Sigmoid colon (tissue), 6 donors: ENCODE measurements at regions not wholly inside any gene's neighbourhood (a gene's known extent, or its start where the extent isn't known, plus 50 kb on each side); places are given as distances from the start of the nearest gene placed in this dataset.

Experiments used
- DNase-seq: peaks from one replicate; pipeline ENCODE4 v3.0.0-alpha.2; 2019
- H3K27ac ChIP-seq, 4 donors: fragments of 200-600 bp; sonication (generic); one replicate each; pipeline ENCODE4 v1.5.1; 2016 to 2019; ENCODE audit warnings: mild to moderate bottlenecking in 1 of 4
- H3K27me3 ChIP-seq, 3 donors: fragments of 200-600 bp; sonication (generic); one replicate each; pipeline ENCODE4 v1.5.1; 2019; ENCODE audit warnings: mild to moderate bottlenecking in 1 of 3
- H3K36me3 ChIP-seq, 4 donors: fragments of 200-600 bp; sonication (generic); one replicate each; pipeline ENCODE4 v1.5.1; 2016 to 2019
- H3K4me1 ChIP-seq, 4 donors: fragments of 200-600 bp; sonication (generic); one replicate each; pipeline ENCODE4 v1.5.1; 2017 to 2019
- H3K4me3 ChIP-seq, 4 donors: fragments of 200-600 bp; sonication (generic); one replicate each; pipeline ENCODE4 v1.5.1; 2017 to 2019; ENCODE audit warnings: mild to moderate bottlenecking in 2 of 4, moderate library complexity in 1 of 4
- H3K9me3 ChIP-seq, 4 donors: fragments of 200-600 bp in 3 of 4; sonication (generic) in 3 of 4; one replicate each; pipeline versions ENCODE4 v1.5.1 to v1.6.1; 2013 to 2019
- CTCF ChIP-seq, 4 experiments: fragments of 450-650 bp in 3 of 4; fragments of 200-600 bp in 1 of 4; IDR thresholded peaks; one replicate each; pipeline ENCODE4 v1.5.1; 2016 to 2019; ENCODE audit warnings: antibody characterized with exemption in 4 of 4, mild to moderate bottlenecking in 3 of 4, moderate library complexity in 2 of 4
- EP300 ChIP-seq, 4 donors: sonication (generic); formaldehyde crosslinking; IDR thresholded peaks; one replicate each; pipeline ENCODE4 v1.6.1; 2017; ENCODE audit warnings: antibody characterized with exemption in 4 of 4
- POLR2A ChIP-seq, 2 donors: fragments of 450-650 bp; IDR thresholded peaks; one replicate each; pipeline ENCODE4 v1.6.1; 2016; ENCODE audit warnings: antibody characterized with exemption in 2 of 2, mild to moderate bottlenecking in 2 of 2, moderate library complexity in 2 of 2
- POLR2AphosphoS5 ChIP-seq, 4 donors: sonication (generic); formaldehyde crosslinking; IDR thresholded peaks; one replicate each; pipeline ENCODE4 v1.6.1; 2017; ENCODE audit warnings: antibody characterized with exemption in 4 of 4
- WGBS, 2 donors: extraction: QIAGEN DNeasy Blood & Tissue Kit; methylation state at CpG; one replicate each; pipeline ENCODE4 v1.1.7; 2013; 5-methylcytosine and 5-hydroxymethylcytosine counted together
- intact Hi-C: fragments of 100-400 bp; cut with DNase I; formaldehyde crosslinking; loops from one replicate; pipeline ENCODE4 v1.15.1; 2023
- donor health status: healthy with polysubstance abuse.
- donor health status: healthy.

- no peak for DNase-seq
- Histone ChIP-seq H3K36me3 (no peaks in the 10 kb centered on the region), H3K4me3 (no peak overlapping the region), H3K9me3 (peaks cover 0 to 5% (median 0%) of the 10 kb centered on the region in 4 donors), H3K27ac (no peak overlapping the region), H3K27me3 (no peaks in the 10 kb centered on the region), H3K4me1 (peaks cover 0 to 8% (median 6%) of the 10 kb centered on the region in 4 donors)
- TF ChIP-seq POLR2AphosphoS5 (IDR thresholded peaks at IDR 0.05) (no peak), EP300 (IDR thresholded peaks at IDR 0.05) (no peak), POLR2A (IDR thresholded peaks at IDR 0.05) (no peak), CTCF (IDR thresholded peaks at IDR 0.05) (no peak)
- 89 to 93% methylated on average over 2 of the region's 2 CpGs for WGBS, 2 donors
- intact Hi-C loops: no loop called here
Measured at GRCh38 chr18:34972765-34973414, 68.3 kb upstream of the MAPRE2 start.

- Histone ChIP-seq H3K4me3 (peak overlapping the region in 3 of 4 donors; percentile 69 to 83 (median 73)), H3K27me3 (no peaks in the 10 kb centered on the region), H3K4me1 (peaks cover 0 to 23% (median 15%) of the 10 kb centered on the region in 4 donors), H3K36me3 (no peaks in the 10 kb centered on the region), H3K27ac (peak overlapping the region in 1 of 4 donors; percentile 79), H3K9me3 (peaks cover 0 to 5% (median 0%) of the 10 kb centered on the region in 4 donors)
- 26 to 56% methylated on average over 10 of the region's 10 CpGs for WGBS, 2 donors
- DNase-seq: peak; percentile 66
- intact Hi-C loops: loop anchor here (5.0 kb wide), 2 partner anchors 66 to 94 kb away; partner anchors contain the start of gene MAPRE2
- TF ChIP-seq POLR2A (IDR thresholded peaks at IDR 0.05): no peak
- TF ChIP-seq EP300 (IDR thresholded peaks at IDR 0.05): no peak
- no peak for TF ChIP-seq POLR2AphosphoS5 (IDR thresholded peaks at IDR 0.05)
- TF ChIP-seq CTCF (IDR thresholded peaks at IDR 0.05): no peak
Measured at GRCh38 chr18:34976123-34976522, 65.1 kb upstream of the MAPRE2 start.

GRCh38 chr18:34976534-34976898 is 64.7 kb upstream of the MAPRE2 start:
- 1% methylated on average over 19 of the region's 19 CpGs for WGBS, 2 donors
- Histone ChIP-seq H3K4me3 (peak overlapping the region; percentile 55 to 83 (median 71)), H3K9me3 (peaks cover 0 to 5% (median 0%) of the 10 kb centered on the region in 4 donors), H3K36me3 (no peaks in the 10 kb centered on the region), H3K27ac (peak overlapping the region in 3 of 4 donors; percentile 30 to 79 (median 76)), H3K27me3 (no peaks in the 10 kb centered on the region), H3K4me1 (peaks cover 0 to 23% (median 15%) of the 10 kb centered on the region in 4 donors)
- intact Hi-C loops: loop anchor here (5.0 kb wide), 2 partner anchors 66 to 94 kb away; partner anchors contain the start of gene MAPRE2
- no peak for DNase-seq
- TF ChIP-seq EP300 (IDR thresholded peaks at IDR 0.05) (no peak), CTCF (IDR thresholded peaks at IDR 0.05) (no peak), POLR2AphosphoS5 (IDR thresholded peaks at IDR 0.05) (no peak), POLR2A (IDR thresholded peaks at IDR 0.05) (no peak)

GRCh38 chr18:34976899-34977837 is 64.0 kb upstream of the MAPRE2 start:
- H3K9me3 ChIP-seq: peaks cover 0 to 5% (median 0%) of the 10 kb centered on the region in 4 donors
- intact Hi-C loops: loop anchor here (5.0 kb wide), 2 partner anchors 65 to 95 kb away; partner anchors contain the start of gene MAPRE2
- H3K4me3 ChIP-seq: peak overlapping the region; percentile 55 to 83 (median 71)
- H3K27ac ChIP-seq: peak overlapping the region; percentile 16 to 79 (median 74)
- TF ChIP-seq EP300 (IDR thresholded peaks at IDR 0.05) (no peak), POLR2A (IDR thresholded peaks at IDR 0.05) (peak in 1 of 2 donors; percentile 23), CTCF (IDR thresholded peaks at IDR 0.05) (no peak), POLR2AphosphoS5 (IDR thresholded peaks at IDR 0.05) (peak in 1 of 4 donors; percentile 58)
- peak; percentile 86 for DNase-seq
- H3K36me3 ChIP-seq: no peaks in the 10 kb centered on the region
- no peaks in the 10 kb centered on the region for H3K27me3 ChIP-seq
- 0% methylated on average over 82 of the region's 82 CpGs for WGBS, 2 donors
- peaks cover 0 to 23% (median 15%) of the 10 kb centered on the region in 4 donors for H3K4me1 ChIP-seq
